ENCODE measurements at regions not wholly inside any gene's neighbourhood (a gene's known extent, or its start where the extent isn't known, plus 50 kb on each side); places are given as distances from the start of the nearest gene placed in this dataset.

DNA sequence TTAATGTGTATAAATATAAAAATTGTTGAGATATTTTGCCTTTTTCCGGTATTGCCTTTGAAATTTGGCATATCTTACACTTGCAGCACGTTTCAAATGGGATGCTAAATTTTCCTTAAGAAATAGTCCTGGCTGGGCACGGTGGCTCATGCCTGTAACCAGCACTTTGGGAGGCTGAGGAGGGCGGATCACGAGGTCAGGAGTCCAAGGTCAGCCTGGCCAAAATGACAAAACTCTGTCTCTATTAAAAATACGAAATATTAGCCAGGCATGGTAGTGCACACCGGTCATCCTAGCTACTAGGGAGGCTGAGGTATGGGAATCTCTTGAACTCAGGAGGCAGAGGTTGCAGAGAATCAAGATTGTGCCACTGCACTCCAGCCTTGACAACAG lies 220.2 kb downstream of the PTEN start:
- no peak for ATAC-seq (replicated peaks)
- Mint-ChIP-seq H3K36me3 (ENCODE audit: low read depth) (no peaks in the 10 kb centered on the region), H3K4me1 (peaks cover 5% of the 10 kb centered on the region), H3K9me3 (no peaks in the 10 kb centered on the region), H3K4me3 (no peak overlapping the region), H3K27me3 (peaks cover 4% of the 10 kb centered on the region), H3K27ac (no peak overlapping the region)

DNA sequence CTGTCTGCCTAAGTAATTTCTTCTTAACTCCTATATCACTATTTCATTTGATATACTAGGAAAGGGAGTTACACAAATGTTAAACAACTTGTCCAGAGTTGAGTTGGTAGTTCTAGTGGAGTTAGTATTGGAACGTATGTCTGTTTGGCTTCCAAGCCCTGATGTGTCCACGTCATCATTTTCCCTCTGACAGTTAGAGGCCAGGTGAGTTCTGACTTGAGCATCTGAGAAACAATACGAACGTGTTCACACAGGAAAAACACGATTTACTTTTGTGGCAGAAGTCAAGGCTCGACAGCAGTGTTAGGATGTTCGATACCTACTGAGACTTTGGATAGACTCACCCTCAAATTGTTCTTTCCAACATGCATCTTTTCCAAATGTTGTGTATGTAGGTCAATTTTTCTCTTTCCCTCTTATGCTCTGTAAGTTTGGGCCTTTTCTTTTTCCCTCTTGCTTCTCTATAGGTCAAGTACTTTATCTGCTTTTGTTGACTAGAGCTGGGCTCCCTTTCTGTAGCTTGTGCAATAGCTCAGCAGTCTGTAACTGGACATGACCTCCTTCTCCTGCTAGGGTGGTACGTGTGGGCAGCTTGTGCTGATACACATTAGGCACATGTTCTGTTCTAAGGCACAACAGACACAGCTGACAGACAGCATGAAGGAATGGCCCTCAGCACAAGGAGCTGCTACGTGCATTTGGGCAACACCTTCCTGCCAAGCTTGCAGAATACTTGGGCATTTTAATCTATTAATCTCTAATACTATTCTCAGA lies 222.9 kb downstream of the PTEN start:
- Mint-ChIP-seq H3K27me3 (no peaks in the 10 kb centered on the region), H3K4me3 (no peak overlapping the region), H3K9me3 (no peaks in the 10 kb centered on the region), H3K27ac (no peak overlapping the region), H3K4me1 (peaks cover 23% of the 10 kb centered on the region), H3K36me3 (ENCODE audit: low read depth) (peaks cover 5% of the 10 kb centered on the region)
- ATAC-seq (replicated peaks): no peak

DNA sequence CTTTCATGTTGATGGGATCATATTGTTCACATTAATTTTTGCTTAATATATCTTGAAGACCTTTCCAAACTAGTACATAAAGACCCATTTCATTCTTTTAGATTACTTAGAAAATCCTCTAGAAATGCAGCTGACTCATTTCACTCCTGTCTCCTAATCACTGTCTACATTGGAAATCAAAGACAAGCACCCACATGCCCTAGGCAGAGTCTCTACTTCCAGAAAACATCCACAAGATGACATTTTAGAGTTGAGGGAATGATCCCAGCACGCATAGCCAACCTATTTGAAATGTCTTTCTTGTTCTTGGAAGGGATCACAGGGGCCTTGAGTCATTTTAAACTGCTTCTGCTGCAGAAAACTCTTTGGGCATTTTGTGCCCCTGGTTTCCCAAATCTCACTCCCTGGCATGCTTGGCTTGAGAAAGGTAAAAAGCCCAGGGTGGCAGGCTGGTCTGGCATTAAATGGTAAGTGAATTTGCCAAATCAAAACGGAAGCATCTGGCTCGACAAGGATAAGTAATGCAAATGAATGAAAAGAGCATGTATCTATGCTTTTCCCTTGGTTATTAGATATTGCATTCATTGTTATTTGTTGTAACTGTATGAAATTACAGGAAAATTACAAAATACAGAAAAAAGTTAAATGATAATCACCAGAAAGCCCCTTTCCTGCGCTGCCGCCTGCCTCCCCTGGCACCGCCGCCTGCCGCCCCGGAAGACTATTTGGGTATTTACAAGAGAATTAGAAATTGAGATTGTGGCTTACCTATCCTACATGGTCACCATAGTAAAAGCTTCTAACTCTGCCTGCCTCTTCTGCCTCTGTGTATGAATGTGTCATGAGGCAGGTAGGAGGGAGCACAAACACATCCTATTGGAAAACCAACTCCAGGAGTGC lies 225.3 kb downstream of the PTEN start:
- H3K27me3 Mint-ChIP-seq: no peaks in the 10 kb centered on the region
- ATAC-seq (replicated peaks): no peak
- peaks cover 5% of the 10 kb centered on the region for H3K36me3 Mint-ChIP-seq (ENCODE audit: low read depth)
- no peaks in the 10 kb centered on the region for H3K9me3 Mint-ChIP-seq
- H3K27ac Mint-ChIP-seq: no peak overlapping the region
- peaks cover 35% of the 10 kb centered on the region for H3K4me1 Mint-ChIP-seq
- no peak overlapping the region for H3K4me3 Mint-ChIP-seq

DNA sequence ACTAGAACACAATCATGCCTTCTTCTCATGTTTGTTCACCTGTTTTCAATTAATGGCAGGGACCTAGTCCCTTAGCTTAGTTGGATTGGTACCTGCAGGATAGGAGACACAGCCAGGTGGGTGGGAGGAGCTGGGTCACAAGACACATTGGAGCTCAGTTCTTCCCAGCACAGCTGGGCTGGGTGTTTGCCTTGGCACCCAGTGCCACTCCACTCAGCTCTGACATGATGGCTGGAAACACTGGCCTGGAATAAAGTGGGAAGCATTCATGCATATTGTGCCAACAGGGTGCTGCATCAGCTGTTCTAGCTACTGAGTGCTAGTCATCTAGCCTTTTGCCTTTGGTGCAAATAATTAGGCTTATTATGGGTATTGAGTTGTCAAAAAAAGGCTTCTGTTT lies 226.1 kb downstream of the PTEN start:
- H3K27ac Mint-ChIP-seq: no peak overlapping the region
- peaks cover 5% of the 10 kb centered on the region for H3K36me3 Mint-ChIP-seq (ENCODE audit: low read depth)
- H3K27me3 Mint-ChIP-seq: no peaks in the 10 kb centered on the region
- H3K4me1 Mint-ChIP-seq: peaks cover 36% of the 10 kb centered on the region
- no peak for ATAC-seq (replicated peaks)
- no peaks in the 10 kb centered on the region for H3K9me3 Mint-ChIP-seq
- H3K4me3 Mint-ChIP-seq: peak overlapping the region; percentile 52

DNA sequence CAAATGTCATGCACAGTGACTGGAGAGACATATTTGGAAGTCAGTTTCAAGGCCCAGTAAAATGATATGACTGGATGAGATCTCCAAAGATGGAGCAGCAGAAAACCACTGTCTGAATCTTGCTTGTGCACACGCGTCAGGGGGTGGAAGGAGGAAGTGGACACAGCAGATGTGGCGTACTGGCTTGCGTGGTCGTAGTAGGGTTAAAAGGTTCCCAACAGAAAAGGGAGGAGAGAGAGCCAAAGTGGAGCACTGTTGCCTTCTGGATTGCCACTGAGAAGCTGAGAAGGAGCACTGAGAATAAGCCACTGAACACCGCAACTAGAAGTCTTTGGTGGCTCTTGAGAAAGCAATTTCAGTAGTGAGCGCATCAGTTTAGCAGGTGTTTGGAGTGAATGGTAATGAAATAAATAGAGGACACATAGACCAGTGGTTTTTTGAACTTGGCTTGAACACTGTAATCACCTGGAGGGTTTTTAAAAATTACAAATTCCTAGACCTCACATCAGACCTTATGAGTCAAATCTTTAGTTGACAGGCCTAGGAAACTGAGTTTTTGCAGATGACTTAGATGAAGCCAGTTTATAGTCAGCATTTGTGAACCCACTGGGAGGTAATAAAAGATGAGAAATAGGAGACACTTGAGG lies 227.3 kb downstream of the PTEN start:
- Mint-ChIP-seq H3K27ac (peak overlapping the region; percentile 89), H3K9me3 (no peaks in the 10 kb centered on the region), H3K36me3 (ENCODE audit: low read depth) (peaks cover 5% of the 10 kb centered on the region), H3K4me1 (peaks cover 40% of the 10 kb centered on the region), H3K4me3 (peak overlapping the region; percentile 52), H3K27me3 (peaks cover 4% of the 10 kb centered on the region)
- ATAC-seq (replicated peaks): peak; percentile 42

DNA sequence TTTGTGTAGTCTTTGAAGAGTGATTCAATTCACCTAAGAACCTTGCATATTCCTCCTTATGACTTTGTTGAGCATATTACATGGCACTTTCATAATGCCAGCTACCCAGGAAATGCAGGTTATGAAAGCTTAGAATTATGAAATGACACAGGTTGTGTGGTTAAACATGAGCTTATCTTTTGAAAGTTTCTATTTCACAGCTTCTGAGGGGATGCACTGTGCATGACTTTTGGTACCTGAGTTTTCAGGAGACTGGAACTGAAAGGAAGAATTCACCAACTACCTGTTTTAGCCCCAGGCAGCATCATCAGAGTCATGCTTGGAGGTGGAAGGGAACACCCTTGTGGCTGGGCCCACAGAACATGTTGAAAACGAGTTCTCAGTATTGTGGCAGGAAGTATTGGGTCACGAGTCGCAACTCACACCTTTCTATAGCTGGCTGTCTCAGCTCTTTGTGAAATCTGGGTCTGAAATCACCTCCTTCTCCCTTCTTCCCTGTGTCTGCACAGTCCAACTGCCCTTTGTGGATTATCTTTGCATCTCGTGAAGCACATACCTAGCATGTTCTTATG lies 228.2 kb downstream of the PTEN start:
- H3K4me1 Mint-ChIP-seq: peaks cover 40% of the 10 kb centered on the region
- peak overlapping the region; percentile 52 for H3K4me3 Mint-ChIP-seq

DNA sequence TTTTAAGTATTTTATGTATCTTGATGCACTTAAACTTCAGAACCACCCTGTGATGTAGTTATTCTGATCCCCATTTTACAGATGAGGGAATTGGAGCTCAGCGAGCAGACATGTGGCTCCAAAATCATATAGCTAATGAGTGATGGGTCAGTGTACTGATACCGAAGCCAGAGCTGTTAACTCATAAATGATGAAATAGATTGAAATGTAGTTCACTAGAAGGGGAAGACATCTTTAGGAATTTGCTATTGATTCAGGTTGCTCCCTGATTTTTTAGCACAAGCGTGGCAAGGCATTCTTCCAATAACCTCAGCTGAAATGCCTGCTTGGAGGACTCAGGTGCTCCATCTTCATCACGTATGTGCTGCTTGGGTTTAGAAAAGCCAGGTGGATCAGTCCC lies 228.8 kb downstream of the PTEN start:
- peaks cover 40% of the 10 kb centered on the region for H3K4me1 Mint-ChIP-seq
- peaks cover 4% of the 10 kb centered on the region for H3K27me3 Mint-ChIP-seq
- H3K27ac Mint-ChIP-seq: no peak overlapping the region
- no peak for ATAC-seq (replicated peaks)
- no peaks in the 10 kb centered on the region for H3K9me3 Mint-ChIP-seq
- H3K4me3 Mint-ChIP-seq: no peak overlapping the region
- H3K36me3 Mint-ChIP-seq (ENCODE audit: low read depth): peaks cover 5% of the 10 kb centered on the region

More for the DNA sequence above, 228.2 kb downstream of the PTEN start:
- ATAC-seq (replicated peaks): peak; percentile 93
- peaks cover 4% of the 10 kb centered on the region for H3K27me3 Mint-ChIP-seq
- no peaks in the 10 kb centered on the region for H3K9me3 Mint-ChIP-seq
- peak overlapping the region; percentile 89 for H3K27ac Mint-ChIP-seq
- peaks cover 5% of the 10 kb centered on the region for H3K36me3 Mint-ChIP-seq (ENCODE audit: low read depth)

DNA sequence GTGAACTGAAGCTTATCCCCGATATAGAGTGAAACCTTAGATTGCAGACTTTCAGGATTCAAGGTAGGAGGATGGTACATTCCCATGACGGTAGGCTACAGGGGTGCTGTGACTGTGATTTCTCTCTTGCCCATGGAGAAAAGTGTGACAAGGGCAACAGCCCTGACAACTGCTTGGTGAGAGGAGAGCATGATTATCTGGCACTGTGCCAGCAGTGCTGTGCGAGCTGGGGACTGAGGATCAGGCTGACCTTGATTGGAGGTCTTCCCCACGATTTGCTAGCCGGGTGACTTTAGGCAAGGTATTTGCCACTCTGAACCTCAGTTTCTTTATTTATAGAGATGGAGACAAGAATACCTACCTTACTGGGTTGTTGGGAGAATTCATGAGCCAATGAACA lies 229.5 kb downstream of the PTEN start:
- Mint-ChIP-seq H3K27me3 (peaks cover 4% of the 10 kb centered on the region), H3K4me3 (no peak overlapping the region), H3K27ac (no peak overlapping the region), H3K9me3 (no peaks in the 10 kb centered on the region), H3K36me3 (ENCODE audit: low read depth) (peaks cover 5% of the 10 kb centered on the region), H3K4me1 (peaks cover 40% of the 10 kb centered on the region)
- ATAC-seq (replicated peaks): no peak

DNA sequence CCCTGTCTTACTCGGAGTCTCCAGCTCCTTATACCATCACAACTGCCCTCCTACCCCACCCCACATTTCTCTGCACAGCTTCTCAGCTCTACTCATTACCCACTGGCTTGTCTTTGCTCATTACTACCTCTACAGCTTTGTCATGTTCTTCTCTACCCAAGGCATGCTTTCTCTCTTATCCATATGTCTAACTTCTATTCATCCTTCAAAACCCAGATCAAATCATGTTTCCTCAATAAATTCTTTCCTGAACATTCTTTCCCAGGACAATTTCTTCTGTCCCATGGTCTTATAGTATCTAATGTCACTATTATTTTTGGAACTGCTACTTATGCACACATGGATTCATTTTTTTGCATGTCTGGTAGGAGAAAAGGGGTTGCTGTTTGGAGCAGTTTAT lies 231.4 kb downstream of the PTEN start:
- Mint-ChIP-seq H3K36me3 (ENCODE audit: low read depth) (peaks cover 5% of the 10 kb centered on the region), H3K9me3 (no peaks in the 10 kb centered on the region), H3K27me3 (peaks cover 4% of the 10 kb centered on the region), H3K27ac (no peak overlapping the region), H3K4me3 (no peak overlapping the region), H3K4me1 (peaks cover 37% of the 10 kb centered on the region)
- no peak for ATAC-seq (replicated peaks)

DNA sequence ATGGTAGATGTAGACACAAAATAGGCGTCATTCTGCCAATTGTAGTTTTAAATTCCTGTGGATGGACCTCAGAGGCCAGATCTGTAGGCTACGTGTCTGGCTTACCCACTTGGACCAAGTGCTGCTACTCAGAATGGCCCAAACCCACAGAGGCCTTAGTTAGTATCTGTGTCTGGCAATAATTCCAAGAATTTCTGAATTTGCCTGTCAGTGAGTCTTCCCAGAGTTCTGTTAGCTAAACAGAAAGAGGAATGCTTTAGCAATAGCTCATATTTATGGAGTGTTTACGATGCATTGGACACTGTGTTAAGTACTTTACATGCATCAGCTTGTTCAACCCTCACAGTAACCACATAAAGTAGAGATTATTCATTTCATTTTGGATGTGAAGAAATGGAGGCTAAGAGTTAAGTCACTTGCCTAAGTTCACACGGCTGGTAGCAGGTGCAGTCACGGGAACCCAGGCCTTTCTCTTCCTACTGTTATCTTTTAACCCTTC lies 231.8 kb downstream of the PTEN start:
- Mint-ChIP-seq H3K4me3 (no peak overlapping the region), H3K9me3 (no peaks in the 10 kb centered on the region), H3K27ac (no peak overlapping the region), H3K4me1 (peaks cover 32% of the 10 kb centered on the region), H3K27me3 (peaks cover 4% of the 10 kb centered on the region), H3K36me3 (ENCODE audit: low read depth) (peaks cover 5% of the 10 kb centered on the region)
- ATAC-seq (replicated peaks): no peak

DNA sequence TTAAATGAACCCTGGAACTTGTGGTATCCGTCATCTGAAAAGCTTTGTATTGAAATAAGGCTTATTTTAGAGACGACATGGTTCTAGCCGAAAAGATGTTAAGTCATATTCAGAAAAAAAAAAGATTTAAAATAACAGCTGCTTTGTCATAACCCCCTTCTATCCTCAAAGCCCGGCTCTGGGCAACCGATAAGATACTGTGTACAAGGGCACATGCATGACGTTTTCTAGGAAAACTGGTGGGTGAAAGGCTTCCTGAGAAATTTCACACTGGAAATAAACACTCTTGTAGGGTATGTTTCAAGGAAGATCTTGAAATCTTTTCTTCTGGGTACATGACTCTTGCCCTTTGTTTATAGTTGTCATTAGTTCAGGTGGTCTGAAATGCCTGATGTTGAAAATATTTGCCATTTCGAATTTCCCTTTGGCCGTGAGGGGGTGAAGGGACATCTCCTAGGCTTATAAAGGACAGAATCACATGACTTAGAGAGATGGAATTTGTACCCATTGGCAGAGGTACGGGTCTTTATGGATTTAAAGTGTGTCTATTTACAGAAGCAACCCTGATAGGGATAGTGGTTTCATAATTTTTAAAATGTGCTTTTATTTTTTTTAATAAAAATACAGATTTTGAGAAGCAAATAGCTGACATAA lies 232.5 kb downstream of the PTEN start:
- no peak overlapping the region for H3K4me3 Mint-ChIP-seq
- ATAC-seq (replicated peaks): no peak
- peaks cover 4% of the 10 kb centered on the region for H3K27me3 Mint-ChIP-seq
- H3K9me3 Mint-ChIP-seq: no peaks in the 10 kb centered on the region
- peaks cover 4% of the 10 kb centered on the region for H3K36me3 Mint-ChIP-seq (ENCODE audit: low read depth)
- H3K27ac Mint-ChIP-seq: no peak overlapping the region
- peaks cover 26% of the 10 kb centered on the region for H3K4me1 Mint-ChIP-seq

DNA sequence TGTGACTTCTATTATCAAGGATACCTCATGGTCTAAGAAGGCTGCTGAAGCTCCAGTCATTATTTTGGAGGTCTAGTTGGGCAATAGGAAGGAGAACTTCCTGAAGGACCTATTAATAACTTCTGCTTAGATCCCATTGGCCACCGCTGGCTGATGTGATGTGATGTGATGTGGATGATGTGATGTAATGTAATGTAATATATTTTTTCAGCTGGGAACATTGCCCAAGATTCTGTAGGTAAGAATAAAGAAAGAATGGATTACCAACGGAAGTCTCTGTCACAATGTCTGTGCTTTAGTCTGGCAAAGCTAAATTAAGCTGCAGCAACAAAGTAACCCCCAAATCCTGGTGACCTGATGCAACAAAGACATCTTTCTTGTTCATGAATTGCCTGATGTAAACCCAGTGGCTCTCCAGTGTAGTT lies 233.7 kb downstream of the PTEN start:
- ATAC-seq (replicated peaks): no peak
- Mint-ChIP-seq H3K36me3 (ENCODE audit: low read depth) (no peaks in the 10 kb centered on the region), H3K27me3 (peaks cover 4% of the 10 kb centered on the region), H3K4me3 (no peak overlapping the region), H3K27ac (no peak overlapping the region), H3K4me1 (peaks cover 15% of the 10 kb centered on the region), H3K9me3 (no peaks in the 10 kb centered on the region)

DNA sequence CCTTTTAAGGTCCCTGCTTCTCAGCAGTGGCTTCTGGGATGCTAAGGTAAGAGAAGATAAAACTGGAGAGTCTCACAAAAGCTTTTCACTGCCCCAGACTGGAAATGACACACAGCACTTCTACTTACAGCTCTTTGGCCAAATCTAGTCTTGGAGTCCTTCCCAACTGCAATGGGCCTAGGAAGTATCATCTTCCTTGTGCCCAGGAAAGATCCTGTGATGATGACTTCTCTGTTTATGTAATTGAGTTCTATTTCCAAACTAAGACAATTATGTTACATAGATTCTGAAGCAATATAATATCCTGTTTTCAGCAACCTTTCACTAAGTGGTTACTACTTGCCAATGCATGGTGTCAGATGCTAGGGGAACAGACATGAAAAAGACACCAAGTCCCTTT lies 234.1 kb downstream of the PTEN start:
- Mint-ChIP-seq H3K4me1 (peaks cover 11% of the 10 kb centered on the region), H3K36me3 (ENCODE audit: low read depth) (no peaks in the 10 kb centered on the region), H3K9me3 (no peaks in the 10 kb centered on the region), H3K4me3 (no peak overlapping the region), H3K27me3 (peaks cover 4% of the 10 kb centered on the region), H3K27ac (no peak overlapping the region)
- no peak for ATAC-seq (replicated peaks)

DNA sequence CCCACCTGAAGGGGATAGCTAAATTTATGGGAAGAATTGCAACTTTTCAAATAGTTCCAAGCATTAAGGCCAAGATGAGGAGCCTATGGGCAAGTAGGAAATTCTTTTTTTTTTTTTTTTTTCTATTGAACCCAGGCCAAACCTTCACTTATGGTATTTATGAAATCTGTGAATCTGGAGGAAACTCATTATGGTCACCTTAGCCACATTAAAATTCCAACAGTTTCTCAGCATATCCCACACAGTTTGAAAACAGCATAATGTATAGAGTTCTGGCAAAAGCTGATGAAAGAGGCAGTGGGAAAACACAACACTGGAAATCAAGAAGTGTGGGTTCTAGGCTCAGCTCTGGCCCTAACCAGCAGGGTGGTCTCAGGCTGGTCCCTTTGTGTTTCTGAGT lies 236.9 kb downstream of the PTEN start:
- Mint-ChIP-seq H3K36me3 (ENCODE audit: low read depth) (no peaks in the 10 kb centered on the region), H3K4me3 (no peak overlapping the region), H3K27ac (no peak overlapping the region), H3K27me3 (no peaks in the 10 kb centered on the region), H3K9me3 (no peaks in the 10 kb centered on the region), H3K4me1 (no peaks in the 10 kb centered on the region)
- no peak for ATAC-seq (replicated peaks)
